Epithelial cell of esophagus (primary cell): ENCODE measurements at regions not wholly inside any gene's neighbourhood (a gene's known extent, or its start where the extent isn't known, plus 50 kb on each side); places are given as distances from the start of the nearest gene placed in this dataset.
A peak's percentile ranks its signal among the peaks of the same experiment; 100 is the strongest.
"Not testable (repeated sequence)": the region's sequence is repeated elsewhere in the genome, so short reads cannot be mapped to it uniquely, and the experiment has no call there.

Experiments used
- DNase-seq: peaks from one replicate; pipeline ENCODE4 v3.0.0; 2010; ENCODE audit warnings: low read depth
- H3K4me3 ChIP-seq: 2 replicates; pipeline ENCODE4 v1.5.1; 2011; ENCODE audit warnings: mild to moderate bottlenecking, low read length, control low read depth
- CTCF ChIP-seq: IDR thresholded peaks from 2 replicates; pipeline ENCODE4 v1.5.1; 2011; ENCODE audit warnings: low read depth, mild to moderate bottlenecking, low read length, control low read depth, inconsistent platforms; ENCODE audit not compliant: insufficient read depth; ENCODE audit errors: missing control alignments

GRCh38 chr4:149183638-149184037 lies 632.0 kb downstream of the IQCM start:
- no peak for DNase-seq
- TF ChIP-seq CTCF = no peak
- H3K4me3 ChIP-seq = no peak overlapping the region

DNA sequence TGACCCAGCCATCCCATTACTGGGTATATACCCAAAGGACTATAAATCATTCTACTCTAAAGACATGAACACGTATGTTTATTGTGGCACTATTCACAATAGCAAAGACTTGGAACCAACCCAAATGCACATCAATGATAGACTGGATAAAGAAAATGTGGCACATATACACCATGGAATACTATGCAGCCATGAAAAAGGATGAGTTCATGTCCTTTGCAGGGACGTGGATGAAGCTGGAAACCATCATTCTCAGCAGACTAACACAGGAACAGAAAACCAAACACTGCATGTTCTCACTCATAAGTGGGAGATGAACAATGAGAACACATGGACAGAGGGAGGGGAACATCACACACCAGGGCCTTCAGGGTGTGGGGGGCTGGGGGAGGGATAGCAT lies 634.2 kb downstream of the IQCM start:
- DNase-seq, H3K4me3 ChIP-seq: not testable (repeated sequence)

GRCh38 chr4:149176039-149176438 lies 639.6 kb downstream of the IQCM start:
- no peak overlapping the region for H3K4me3 ChIP-seq
- no peak for TF ChIP-seq CTCF
- peak; percentile 63 for DNase-seq

DNA sequence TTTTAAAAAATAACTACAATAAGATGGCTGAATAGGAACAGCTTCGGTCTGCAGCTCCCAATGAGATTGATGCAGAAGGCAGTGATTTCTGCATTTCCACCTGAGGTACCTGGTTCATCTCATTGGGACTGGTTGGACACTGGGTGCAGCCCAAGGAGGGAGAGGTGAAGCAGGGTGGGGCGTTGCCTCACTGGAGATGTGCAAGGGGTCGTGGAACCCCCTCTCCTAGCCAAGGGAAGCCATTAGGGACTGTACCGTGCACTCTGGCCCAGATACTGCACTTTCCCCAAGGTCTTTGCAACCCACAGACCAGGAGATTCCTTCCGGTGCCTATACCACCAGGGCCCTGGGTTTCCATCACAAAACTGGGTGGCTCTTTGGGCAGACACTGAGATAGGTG lies 640.1 kb downstream of the IQCM start:
- H3K4me3 ChIP-seq = no peak overlapping the region
- TF ChIP-seq CTCF = no peak
- DNase-seq = no peak

GRCh38 chr4:149173241-149174013 lies 642.2 kb downstream of the IQCM start:
- DNase-seq = no peak
- H3K4me3 ChIP-seq = no peak overlapping the region
- TF ChIP-seq CTCF = no peak

DNA sequence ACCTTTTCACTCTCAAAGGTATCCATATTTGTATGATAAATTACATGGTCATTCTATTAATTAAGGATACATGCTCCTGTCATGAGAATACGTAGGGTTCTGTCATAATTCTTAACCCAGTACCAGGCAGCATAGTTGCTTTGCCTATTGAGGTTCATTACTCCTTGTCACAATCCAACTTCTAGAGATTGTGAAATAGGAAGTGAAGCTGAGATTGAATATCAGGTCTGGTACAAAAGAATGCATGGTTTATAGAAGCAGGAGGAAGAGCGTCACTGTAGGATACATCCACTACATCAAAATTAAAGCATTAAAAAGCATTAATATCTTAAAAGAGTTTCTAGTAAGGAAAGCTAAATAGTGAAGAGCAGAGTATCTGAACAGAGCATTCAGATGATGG lies 647.0 kb downstream of the IQCM start:
- DNase-seq = no peak
- TF ChIP-seq CTCF = no peak
- H3K4me3 ChIP-seq = no peak overlapping the region

GRCh38 chr4:149166876-149167275 lies 648.8 kb downstream of the IQCM start:
- no peak for DNase-seq
- no peak for TF ChIP-seq CTCF
- no peak overlapping the region for H3K4me3 ChIP-seq
